SK-N-SH (cell line): ENCODE measurements at regions not wholly inside any gene's neighbourhood (a gene's known extent, or its start where the extent isn't known, plus 50 kb on each side); places are given as distances from the start of the nearest gene placed in this dataset.

ENCODE experiments used
- CTCF ChIA-PET: fragments of 300-600, 350-600 bp; formaldehyde crosslinking; extraction: SDS; loops from one replicate; lab custom pipeline; 2021; lab: Yijun Ruan, JAX
- POLR2A ChIA-PET: fragments of 350-600 bp; sonication (Branson Sonifier 250); formaldehyde crosslinking; extraction: SDS; loops from one replicate; lab custom pipeline; 2020; ENCODE audit warnings: antibody characterized with exemption, inconsistent platforms; lab: Yijun Ruan, JAX
- DNase-seq: peaks from one replicate; pipeline ENCODE4 v3.0.0; 2012
- H2AFZ ChIP-seq: fragments of 200-600 bp; sonication (generic); 2 replicates; pipeline ENCODE4 v1.8.1; 2016; ENCODE audit warnings: antibody characterized with exemption, mild to moderate bottlenecking, low read depth
- H3F3A ChIP-seq: fragments of 200-600 bp; sonication (generic); replicated peaks from 2 replicates; pipeline ENCODE3; 2016; ENCODE audit warnings: antibody characterized with exemption, mild to moderate bottlenecking; ENCODE audit not compliant: insufficient read depth
- H3K27ac ChIP-seq, 2 experiments: fragments of 200-500 bp in 1 of 2; fragments of 200-600 bp in 1 of 2; sonication (Bioruptor generic) in 1 of 2; sonication (generic), shearing (Covaris generic) in 1 of 2; 2 replicates each; pipeline versions ENCODE4 v1.5.1 to v1.6.1; 2014 to 2016; ENCODE audit warnings: low read depth in 2 of 2, inconsistent platforms in 1 of 2, low read length in 1 of 2, mild to moderate bottlenecking in 1 of 2, mixed read lengths in 1 of 2
- H3K27me3 ChIP-seq: fragments of 200-600 bp; sonication (generic), shearing (Covaris generic); 2 replicates; pipeline ENCODE4 v1.6.1; 2016; ENCODE audit warnings: mixed run types; ENCODE audit not compliant: insufficient read depth
- H3K36me3 ChIP-seq, 2 experiments: fragments of 200-500 bp in 1 of 2; fragments of 200-600 bp in 1 of 2; sonication (Bioruptor generic) in 1 of 2; sonication (generic) in 1 of 2; replicated peaks in 1 of 2; 2 replicates each; pipeline versions ENCODE3 to v1.5.1; 2014 to 2016; ENCODE audit warnings: low read length in 1 of 2, mild to moderate bottlenecking in 1 of 2; ENCODE audit not compliant: insufficient read depth in 2 of 2, control insufficient read depth in 1 of 2
- H3K4me1 ChIP-seq, 2 experiments: fragments of 200-500 bp in 1 of 2; fragments of 200-600 bp in 1 of 2; sonication (Bioruptor generic) in 1 of 2; sonication (generic), shearing (Covaris generic) in 1 of 2; 2 replicates each; pipeline versions ENCODE4 v1.5.1 to v1.6.1; 2014 to 2016; ENCODE audit warnings: low read depth in 1 of 2, low read length in 1 of 2, mixed run types in 1 of 2; ENCODE audit not compliant: insufficient read depth in 2 of 2, control insufficient read depth in 1 of 2
- H3K4me2 ChIP-seq: fragments of 200-600 bp; sonication (generic), shearing (Covaris generic); 2 replicates; pipeline ENCODE4 v1.6.1; 2017; ENCODE audit warnings: mixed run types
- H3K4me3 ChIP-seq, 2 experiments: fragments of 200-500 bp in 1 of 2; fragments of 200-600 bp in 1 of 2; sonication (Bioruptor generic) in 1 of 2; sonication (generic), shearing (Covaris generic) in 1 of 2; 2 replicates each; pipeline versions ENCODE4 v1.5.1 to v1.8.1; 2014 to 2016; ENCODE audit warnings: low read depth in 2 of 2, inconsistent platforms in 1 of 2, low read length in 1 of 2, mild to moderate bottlenecking in 1 of 2, mixed read lengths in 1 of 2, moderate library complexity in 1 of 2
- H3K79me2 ChIP-seq: fragments of 200-600 bp; sonication (generic); 2 replicates; pipeline ENCODE4 v1.8.1; 2017; ENCODE audit warnings: mild to moderate bottlenecking; ENCODE audit not compliant: insufficient read depth
- H3K9ac ChIP-seq: fragments of 200-600 bp; sonication (generic); 2 replicates; pipeline ENCODE4 v1.6.1; 2017; ENCODE audit warnings: mixed run types
- H3K9me2 ChIP-seq: fragments of 200-600 bp; sonication (generic); 2 replicates; pipeline ENCODE4 v1.6.1; 2017; ENCODE audit warnings: mixed run types
- H3K9me3 ChIP-seq: fragments of 200-600 bp; sonication (generic); 2 replicates; pipeline ENCODE4 v1.6.1; 2017; ENCODE audit warnings: mixed run types, mild to moderate bottlenecking, moderate library complexity
- H4K20me1 ChIP-seq: fragments of 200-600 bp; sonication (generic); 2 replicates; pipeline ENCODE4 v1.6.1; 2017; ENCODE audit warnings: mild to moderate bottlenecking, mixed run types; ENCODE audit not compliant: insufficient read depth
- CTCF ChIP-seq: fragments of 200-600 bp; sonication (generic); IDR thresholded peaks from 2 replicates; pipeline ENCODE4 v1.6.1; 2017; ENCODE audit warnings: antibody characterized with exemption, mild to moderate bottlenecking, moderate library complexity
- EP300 ChIP-seq, 2 experiments: IDR thresholded peaks; 2 replicates each; pipeline versions ENCODE4 v1.4.0 to v1.6.1; 2012; ENCODE audit warnings: borderline replicate concordance in 1 of 2, low read depth in 1 of 2, low read length in 1 of 2
- FOXM1 ChIP-seq: IDR thresholded peaks from 2 replicates; pipeline ENCODE4 v1.4.0; 2012; ENCODE audit warnings: low read depth, mild to moderate bottlenecking
- MAX ChIP-seq: IDR thresholded peaks from 2 replicates; pipeline ENCODE4 v1.4.0; 2012; ENCODE audit warnings: low read depth
- MEF2A ChIP-seq: IDR thresholded peaks from 2 replicates; pipeline ENCODE4 v1.4.0; 2012; ENCODE audit warnings: low read depth, borderline replicate concordance
- RXRA ChIP-seq: IDR thresholded peaks from 2 replicates; pipeline ENCODE4 v1.4.0; 2012; ENCODE audit warnings: low read depth, mild to moderate bottlenecking, borderline replicate concordance
- YY1 ChIP-seq: IDR thresholded peaks from 2 replicates; pipeline ENCODE4 v1.4.0; 2012; ENCODE audit warnings: low read depth, mild to moderate bottlenecking
- WGBS: methylation state at CpG from one replicate; pipeline ENCODE4 v1.1.6; 2017; ENCODE audit warnings: low lambda C conversion rate; 5-methylcytosine and 5-hydroxymethylcytosine counted together
- TF ChIP-seq, protein P1 (sequence below): IDR thresholded peaks from 2 replicates; pipeline ENCODE4; 2012

DNA sequence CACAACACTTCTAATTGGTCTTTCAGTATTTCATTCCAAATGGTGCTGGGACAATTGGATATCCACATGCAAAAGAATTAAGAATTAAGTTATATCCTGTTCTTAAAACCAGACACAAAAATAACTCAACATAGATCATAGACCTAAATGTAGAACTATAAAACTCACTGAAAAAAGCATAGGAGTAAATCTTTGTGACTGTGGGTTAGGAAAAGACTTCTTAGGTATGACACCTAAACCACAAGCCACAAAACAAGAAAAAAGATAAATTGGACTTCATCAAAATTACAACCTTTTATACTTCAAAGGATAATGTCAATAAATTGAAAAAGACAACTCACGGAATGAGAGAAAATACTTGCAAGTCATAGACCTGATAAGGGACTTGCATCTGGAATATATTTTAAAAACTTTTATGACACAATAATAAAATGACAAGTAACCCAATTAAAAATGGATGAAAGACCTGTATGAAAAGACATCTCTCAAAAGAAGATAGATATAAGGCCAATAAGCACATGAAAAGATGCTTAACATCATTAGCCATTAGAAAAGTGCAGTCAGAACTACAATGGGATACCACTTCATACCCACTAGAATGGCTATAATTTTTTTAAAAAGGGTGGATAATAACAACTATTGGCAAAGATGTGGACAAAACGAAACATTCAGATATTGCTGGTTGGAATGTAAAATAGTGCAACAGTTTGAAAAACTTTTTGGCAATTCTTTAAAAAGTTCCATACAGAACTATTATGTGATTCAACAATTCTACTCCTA is 72.5 kb upstream of the SLC38A4 start (continued):
- no peak for TF ChIP-seq CTCF
- TF ChIP-seq MEF2A = 0 out of 2 replicates have a peak, but pooled peaks have one; percentile 26
- TF ChIP-seq, all 33 proteins: peak for 7

DNA sequence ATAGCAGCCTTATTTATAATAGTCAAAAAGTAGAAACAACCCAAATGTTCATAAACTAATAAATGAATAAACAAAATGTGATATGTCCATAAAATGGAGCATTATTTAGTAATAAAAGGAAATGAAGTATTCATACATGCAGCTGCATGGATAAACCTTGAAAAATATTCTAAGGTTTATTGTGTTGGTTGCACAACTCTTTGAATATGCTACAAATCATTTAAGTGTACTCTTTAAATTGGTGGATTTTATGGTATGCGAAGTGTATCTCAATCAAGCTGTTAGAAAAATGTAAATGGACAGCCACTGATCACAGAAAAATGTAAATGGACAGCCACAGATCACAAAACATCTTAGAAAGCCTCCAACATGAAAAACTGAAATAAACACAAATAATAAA is 73.2 kb upstream of the SLC38A4 start:
- WGBS = 67% methylated on average over 1 of the region's 1 CpG
- POLR2A ChIA-PET = no interaction called here
- peak overlapping the region in 1 of 2 experiments; percentile 83; a peak in 1 of 4 replicates for H3K27ac ChIP-seq
- no peak overlapping the region for H3K4me2 ChIP-seq
- H3K36me3 ChIP-seq = no peaks in the 10 kb centered on the region
- no peaks in the 10 kb centered on the region for H3K9me2 ChIP-seq
- peaks cover 0 to 2% of the 10 kb centered on the region in 2 experiments; a peak in 1 of 4 replicates for H3K4me1 ChIP-seq
- no peak overlapping the region for H3K4me3 ChIP-seq
- H2AFZ ChIP-seq = no peak overlapping the region
- DNase-seq = no peak
- CTCF ChIA-PET = no interaction called here
- H3F3A ChIP-seq = peaks cover 17% of the 10 kb centered on the region
- 0 out of 2 replicates have a peak, but pooled peaks cover 7% of the 10 kb centered on the region for H3K9me3 ChIP-seq
- no peaks in the 10 kb centered on the region for H4K20me1 ChIP-seq
- TF ChIP-seq RXRA (no peak), FOXM1 (no peak)
- TF ChIP-seq, protein P1, sequence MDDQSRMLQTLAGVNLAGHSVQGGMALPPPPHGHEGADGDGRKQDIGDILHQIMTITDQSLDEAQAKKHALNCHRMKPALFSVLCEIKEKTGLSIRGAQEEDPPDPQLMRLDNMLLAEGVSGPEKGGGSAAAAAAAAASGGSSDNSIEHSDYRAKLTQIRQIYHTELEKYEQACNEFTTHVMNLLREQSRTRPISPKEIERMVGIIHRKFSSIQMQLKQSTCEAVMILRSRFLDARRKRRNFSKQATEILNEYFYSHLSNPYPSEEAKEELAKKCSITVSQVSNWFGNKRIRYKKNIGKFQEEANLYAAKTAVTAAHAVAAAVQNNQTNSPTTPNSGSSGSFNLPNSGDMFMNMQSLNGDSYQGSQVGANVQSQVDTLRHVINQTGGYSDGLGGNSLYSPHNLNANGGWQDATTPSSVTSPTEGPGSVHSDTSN = peak; percentile 8; the same call in 1 of the 2 replicates
- H3K9ac ChIP-seq = no peak overlapping the region
- H3K27me3 ChIP-seq = no peaks in the 10 kb centered on the region
- H3K79me2 ChIP-seq = no peaks in the 10 kb centered on the region

GRCh38 chr12:46900734-46901463 is 75.1 kb upstream of the SLC38A4 start:
- peak overlapping the region; percentile 66 for H2AFZ ChIP-seq
- peak overlapping the region in 1 of 2 experiments; percentile 83; a peak in 1 of 4 replicates for H3K27ac ChIP-seq
- 0 out of 2 replicates have a peak, but pooled peaks cover 7% of the 10 kb centered on the region for H3K9me3 ChIP-seq
- no peaks in the 10 kb centered on the region for H3K36me3 ChIP-seq
- peak overlapping the region; percentile 13 for H3K9ac ChIP-seq
- no peaks in the 10 kb centered on the region for H3K27me3 ChIP-seq
- CTCF ChIA-PET = no interaction called here
- peak overlapping the region; percentile 41; the same call in 1 of the 2 replicates for H3K4me2 ChIP-seq
- H3K4me3 ChIP-seq = no peak overlapping the region
- TF ChIP-seq YY1 (0 out of 2 replicates have a peak, but pooled peaks have one; percentile 22), FOXM1 (no peak), MAX (no peak), EP300 (IDR thresholded peaks at IDR 0.05; ENCODE audit: borderline replicate concordance in 1 of 2, low read depth in 1 of 2, low read length in 1 of 2) (no peak)
- peaks cover 28% of the 10 kb centered on the region for H3F3A ChIP-seq
- no peaks in the 10 kb centered on the region for H3K79me2 ChIP-seq
- no peak for DNase-seq
- no peaks in the 10 kb centered on the region for H4K20me1 ChIP-seq
- no peaks in the 10 kb centered on the region for H3K9me2 ChIP-seq
- H3K4me1 ChIP-seq = peaks cover 0 to 19% of the 10 kb centered on the region in 2 experiments; a peak in 3 of 4 replicates
- 30% methylated on average over 3 of the region's 3 CpGs for WGBS
- POLR2A ChIA-PET = no interaction called here
